ENCODE measurements at regions not wholly inside any gene's neighbourhood (a gene's known extent, or its start where the extent isn't known, plus 50 kb on each side); places are given as distances from the start of the nearest gene placed in this dataset.
A peak's percentile ranks its signal among the peaks of the same experiment; 100 is the strongest.

- H2AFZ ChIP-seq (ENCODE audit: low read length): no peak overlapping the region
- no peak overlapping the region for H3K9ac ChIP-seq (ENCODE audit: low read length)
These were observed 238.7 kb downstream of the FAM181B start for GRCh38 chr11:82494988-82495432.

DNA sequence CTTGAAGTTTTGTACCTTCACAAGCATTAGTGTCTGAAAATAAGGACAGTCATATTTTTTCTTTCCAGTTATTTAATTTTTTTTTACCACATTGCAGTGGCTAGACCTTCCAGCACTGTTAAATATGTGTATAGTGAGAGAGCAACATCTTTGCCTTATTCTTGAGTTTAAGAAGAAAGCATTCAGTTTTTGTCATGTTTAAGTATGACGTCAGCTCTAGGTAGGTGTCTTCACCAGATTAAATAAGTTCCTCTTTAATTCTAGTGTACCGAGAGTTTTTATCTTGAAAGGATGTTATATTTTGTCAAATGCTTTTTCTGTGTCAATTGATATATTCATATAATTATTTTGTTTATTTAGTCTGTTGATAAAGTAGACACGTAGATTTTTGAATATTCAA is 258.8 kb downstream of the FAM181B start:
- H4K20me1 ChIP-seq (ENCODE audit: insufficient read depth, low read length): no peaks in the 10 kb centered on the region
- H3K27me3 ChIP-seq (ENCODE audit: insufficient read depth, low read length): no peaks in the 10 kb centered on the region
- H3K79me2 ChIP-seq (ENCODE audit: insufficient read depth, low read length): no peaks in the 10 kb centered on the region
- no peak for TF ChIP-seq CTCF (IDR thresholded peaks at IDR 0.05; ENCODE audit: low read length)
- no peak overlapping the region for H3K4me3 ChIP-seq (ENCODE audit: low read depth, low read length, poor library complexity, severe bottlenecking)
- no peak overlapping the region for H3K4me2 ChIP-seq (ENCODE audit: low read length)
- no peaks in the 10 kb centered on the region for H3K4me1 ChIP-seq (ENCODE audit: insufficient read depth, low read length, severe bottlenecking)
- no peak overlapping the region for H2AFZ ChIP-seq (ENCODE audit: low read length)
- H3K27ac ChIP-seq (ENCODE audit: low read depth, low read length, poor library complexity, severe bottlenecking): no peak overlapping the region
- H3K9me3 ChIP-seq (ENCODE audit: low read length): no peaks in the 10 kb centered on the region
- no peaks in the 10 kb centered on the region for H3F3A ChIP-seq (ENCODE audit: insufficient read depth, low read length)
- no peak overlapping the region for H3K9ac ChIP-seq (ENCODE audit: low read length)
- no peaks in the 10 kb centered on the region for H3K36me3 ChIP-seq (ENCODE audit: insufficient read depth, low read length)
- no peaks in the 10 kb centered on the region for H3K9me2 ChIP-seq (ENCODE audit: low read depth, low read length)

More at GRCh38 chr11:82494988-82495432, 238.7 kb downstream of the FAM181B start:
- H3K27me3 ChIP-seq (ENCODE audit: insufficient read depth, low read length): no peaks in the 10 kb centered on the region
- no peaks in the 10 kb centered on the region for H3K9me3 ChIP-seq (ENCODE audit: low read length)
- no peak overlapping the region for H3K4me3 ChIP-seq (ENCODE audit: low read depth, low read length, poor library complexity, severe bottlenecking)
- TF ChIP-seq EZH2 (IDR thresholded peaks at IDR 0.05; ENCODE audit: borderline replicate concordance, low read length) (no peak), CTCF (IDR thresholded peaks at IDR 0.05; ENCODE audit: low read length) (peak; percentile 52)
- H3K27ac ChIP-seq (ENCODE audit: low read depth, low read length, poor library complexity, severe bottlenecking): no peak overlapping the region
- no peaks in the 10 kb centered on the region for H3K36me3 ChIP-seq (ENCODE audit: insufficient read depth, low read length)
- no peaks in the 10 kb centered on the region for H3K79me2 ChIP-seq (ENCODE audit: insufficient read depth, low read length)
- no peaks in the 10 kb centered on the region for H3F3A ChIP-seq (ENCODE audit: insufficient read depth, low read length)
- no peaks in the 10 kb centered on the region for H3K4me1 ChIP-seq (ENCODE audit: insufficient read depth, low read length, severe bottlenecking)
- H3K4me2 ChIP-seq (ENCODE audit: low read length): no peak overlapping the region
- no peaks in the 10 kb centered on the region for H3K9me2 ChIP-seq (ENCODE audit: low read depth, low read length)
- no peaks in the 10 kb centered on the region for H4K20me1 ChIP-seq (ENCODE audit: insufficient read depth, low read length)

GRCh38 chr11:82465481-82465880 is 268.2 kb downstream of the FAM181B start:
- Histone ChIP-seq H4K20me1 (ENCODE audit: insufficient read depth, low read length) (no peaks in the 10 kb centered on the region), H3K9ac (ENCODE audit: low read length) (no peak overlapping the region), H3K4me2 (ENCODE audit: low read length) (no peak overlapping the region), H3K36me3 (ENCODE audit: insufficient read depth, low read length) (no peaks in the 10 kb centered on the region), H3K4me3 (ENCODE audit: low read depth, low read length, poor library complexity, severe bottlenecking) (no peak overlapping the region), H3K4me1 (ENCODE audit: insufficient read depth, low read length, severe bottlenecking) (no peaks in the 10 kb centered on the region), H3K9me2 (ENCODE audit: low read depth, low read length) (no peaks in the 10 kb centered on the region), H3F3A (ENCODE audit: insufficient read depth, low read length) (no peaks in the 10 kb centered on the region), H3K27ac (ENCODE audit: low read depth, low read length, poor library complexity, severe bottlenecking) (no peak overlapping the region), H3K9me3 (ENCODE audit: low read length) (no peaks in the 10 kb centered on the region), H2AFZ (ENCODE audit: low read length) (no peak overlapping the region), H3K79me2 (ENCODE audit: insufficient read depth, low read length) (no peaks in the 10 kb centered on the region), H3K27me3 (ENCODE audit: insufficient read depth, low read length) (no peaks in the 10 kb centered on the region)
- TF ChIP-seq CTCF (IDR thresholded peaks at IDR 0.05; ENCODE audit: low read length): no peak
- no peak for TF ChIP-seq EZH2 (IDR thresholded peaks at IDR 0.05; ENCODE audit: borderline replicate concordance, low read length)

Measured in OCI-LY1 (cell line).